PC-9 (cell line): ENCODE measurements at regions not wholly inside any gene's neighbourhood (a gene's known extent, or its start where the extent isn't known, plus 50 kb on each side); places are given as distances from the start of the nearest gene placed in this dataset.

ENCODE experiments used
- BruUV-seq: library from RNA; stranded (reverse); fragments of 400-500 nt; replicated peaks from 2 replicates; lab custom pipeline; 2021; lab: Mats Ljungman, UMichigan
- CTCF ChIA-PET: fragments of 300-600 bp; sonication (Branson Sonifier 250); formaldehyde crosslinking; loops from one replicate; lab custom pipeline; 2022; ENCODE audit warnings: antibody characterized with exemption; lab: Charles Lee
- POLR2A ChIA-PET: fragments of 300-600 bp; sonication (Branson Sonifier 250); formaldehyde crosslinking; loops from one replicate; lab custom pipeline; 2022; ENCODE audit warnings: antibody characterized with exemption; ENCODE audit not compliant: unreplicated experiment; lab: Charles Lee
- DNase-seq, 2 experiments: peaks; one replicate each; pipeline versions ENCODE4 v3.0.0 to v3.0.0-alpha.2; 2015 to 2022; ENCODE audit warnings: mixed read lengths in 1 of 2
- H2AFZ ChIP-seq: fragments of 200-600 bp; sonication (generic); 2 replicates; pipeline ENCODE4 v1.8.1; 2017; ENCODE audit warnings: antibody characterized with exemption
- H3F3A ChIP-seq: fragments of 200-600 bp; sonication (generic); 2 replicates; pipeline ENCODE4 v1.8.1; 2017; ENCODE audit warnings: antibody characterized with exemption, mild to moderate bottlenecking, low read depth; ENCODE audit not compliant: insufficient read depth
- H3K27ac ChIP-seq: fragments of 200-600 bp; sonication (generic); 2 replicates; pipeline ENCODE4 v1.6.1; 2016; ENCODE audit warnings: mixed run types
- H3K27me3 ChIP-seq: fragments of 200-600 bp; sonication (generic); 2 replicates; pipeline ENCODE4 v1.6.1; 2016; ENCODE audit warnings: low read depth, mixed run types; ENCODE audit not compliant: insufficient read depth
- H3K36me3 ChIP-seq: fragments of 200-600 bp; sonication (generic); 2 replicates; pipeline ENCODE4 v1.6.1; 2016; ENCODE audit warnings: low read depth, mixed run types
- H3K4me1 ChIP-seq: fragments of 200-600 bp; sonication (generic); replicated peaks from 2 replicates; pipeline ENCODE4 v1.6.1; 2016; ENCODE audit warnings: mixed run types; ENCODE audit not compliant: insufficient read depth
- H3K4me2 ChIP-seq: fragments of 200-600 bp; sonication (generic); 2 replicates; pipeline ENCODE4 v1.6.1; 2017; ENCODE audit warnings: mixed run types
- H3K4me3 ChIP-seq: fragments of 200-600 bp; sonication (generic); 2 replicates; pipeline ENCODE4 v1.6.1; 2016; ENCODE audit warnings: mixed run types
- H3K79me2 ChIP-seq: fragments of 200-600 bp; sonication (generic); 2 replicates; pipeline ENCODE4 v1.6.1; 2017; ENCODE audit warnings: low read depth, mixed run types
- H3K9me2 ChIP-seq: fragments of 200-600 bp; sonication (generic); 2 replicates; pipeline ENCODE4 v1.8.1; 2017; ENCODE audit warnings: mild to moderate bottlenecking; ENCODE audit not compliant: insufficient read depth
- H3K9me3 ChIP-seq: fragments of 200-600 bp; sonication (generic); 2 replicates; pipeline ENCODE4 v1.8.1; 2016; ENCODE audit warnings: low read depth; ENCODE audit not compliant: insufficient read depth
- H4K20me1 ChIP-seq: fragments of 200-600 bp; sonication (generic); 2 replicates; pipeline ENCODE4 v1.8.1; 2017; ENCODE audit not compliant: insufficient read depth
- CTCF ChIP-seq: fragments of 200-600 bp; sonication (generic); conservative IDR thresholded peaks from 2 replicates; pipeline ENCODE4 v1.6.1; 2017; ENCODE audit warnings: mixed run types, antibody characterized with exemption, mild to moderate bottlenecking, moderate library complexity
- EZH2 ChIP-seq: fragments of 200-600 bp; sonication (generic); IDR thresholded peaks from 2 replicates; pipeline ENCODE4 v1.8.0; 2017; ENCODE audit warnings: antibody characterized with exemption, low read depth
- intact Hi-C: fragments of 100-400 bp; cut with micrococcal nuclease; formaldehyde crosslinking; loops from one replicate; pipeline ENCODE4 v1.10.0; 2022; ENCODE audit not compliant: unreplicated experiment

GRCh38 chr3:82640254-82640653 lies 878.8 kb upstream of the GBE1 start:
- POLR2A ChIA-PET = no interaction called here
- TF ChIP-seq CTCF (no peak), EZH2 (no peak)
- intact Hi-C loops = loop anchor here (5.0 kb wide), 1 partner anchor 882 kb away; no protein-coding TSS in a partner anchor

GRCh38 chr3:82637574-82637973 lies 876.1 kb upstream of the GBE1 start:
- Histone ChIP-seq H3K9me2 (no peaks in the 10 kb centered on the region), H3K9me3 (no peaks in the 10 kb centered on the region), H3K4me3 (no peak overlapping the region), H3K27me3 (no peaks in the 10 kb centered on the region), H4K20me1 (no peaks in the 10 kb centered on the region), H3K36me3 (no peaks in the 10 kb centered on the region), H3K79me2 (no peaks in the 10 kb centered on the region), H3K27ac (no peak overlapping the region), H2AFZ (no peak overlapping the region), H3F3A (no peaks in the 10 kb centered on the region), H3K4me1 (no peaks in the 10 kb centered on the region), H3K4me2 (no peak overlapping the region)
- no TSS peak for BruUV-seq
- TF ChIP-seq CTCF (no peak), EZH2 (no peak)
- DNase-seq = no peak
- ChIA-PET CTCF (no interaction called here), POLR2A (no interaction called here)
- intact Hi-C loops = no loop called here

More at GRCh38 chr3:82640254-82640653, 878.8 kb upstream of the GBE1 start:
- no peaks in the 10 kb centered on the region for H3K79me2 ChIP-seq
- no peak overlapping the region for H3K27ac ChIP-seq
- no TSS peak for BruUV-seq
- no peak overlapping the region for H3K4me2 ChIP-seq
- no peaks in the 10 kb centered on the region for H3K9me3 ChIP-seq
- no peaks in the 10 kb centered on the region for H3K27me3 ChIP-seq
- H2AFZ ChIP-seq = no peak overlapping the region
- H3K4me1 ChIP-seq = no peaks in the 10 kb centered on the region
- H3K4me3 ChIP-seq = no peak overlapping the region
- no peaks in the 10 kb centered on the region for H3K9me2 ChIP-seq
- CTCF ChIA-PET = no interaction called here
- H3F3A ChIP-seq = no peaks in the 10 kb centered on the region
- H3K36me3 ChIP-seq = no peaks in the 10 kb centered on the region
- DNase-seq = no peak
- no peaks in the 10 kb centered on the region for H4K20me1 ChIP-seq

- Histone ChIP-seq H3K4me3 (no peak overlapping the region), H3K79me2 (no peaks in the 10 kb centered on the region), H3K27ac (no peak overlapping the region), H3K27me3 (no peaks in the 10 kb centered on the region), H3K4me2 (no peak overlapping the region), H4K20me1 (no peaks in the 10 kb centered on the region), H3K9me3 (no peaks in the 10 kb centered on the region), H3K36me3 (no peaks in the 10 kb centered on the region), H2AFZ (no peak overlapping the region), H3K9me2 (no peaks in the 10 kb centered on the region), H3F3A (no peaks in the 10 kb centered on the region), H3K4me1 (no peaks in the 10 kb centered on the region)
- intact Hi-C loops = no loop called here
- ChIA-PET POLR2A (no interaction called here), CTCF (no interaction called here)
- no peak for TF ChIP-seq EZH2
- TF ChIP-seq CTCF = no peak
- BruUV-seq = no TSS peak
- DNase-seq = no peak
These were observed 874.7 kb upstream of the GBE1 start for GRCh38 chr3:82636177-82636576.
